ENCODE measurements at regions not wholly inside any gene's neighbourhood (a gene's known extent, or its start where the extent isn't known, plus 50 kb on each side); places are given as distances from the start of the nearest gene placed in this dataset.

- H2BK20ac ChIP-seq (ENCODE audit: low read depth, low read length, poor library complexity, severe bottlenecking), result no peak overlapping the region
- no peak overlapping the region for H2AFZ ChIP-seq (ENCODE audit: low read length)
- peaks cover 3% of the 10 kb centered on the region; the same call in 1 of the 2 replicates for H3K4me1 ChIP-seq (ENCODE audit: insufficient read depth, low read length)
- H3K14ac ChIP-seq (ENCODE audit: insufficient read depth, low read length), result no peak overlapping the region
- Mint-ChIP-seq H3K4me1 (peaks cover 18 to 27% of the 10 kb centered on the region in 2 experiments), H3K27me3 (ENCODE audit: low read depth) (no peaks in the 10 kb centered on the region), H3K9me3 (no peaks in the 10 kb centered on the region), H3K4me3 (no peak overlapping the region), H3K36me3 (ENCODE audit: insufficient read depth in 1 of 3, low read depth in 3 of 3) (no peaks in the 10 kb centered on the region; a peak in 1 of 7 replicates), H3K27ac (no peak overlapping the region)
- H4K91ac ChIP-seq (ENCODE audit: insufficient read length, low read depth, low read length), result no peak overlapping the region
- no peak overlapping the region for H3T11ph ChIP-seq (ENCODE audit: low read length)
- no peak overlapping the region for H2BK120ac ChIP-seq (ENCODE audit: low read depth, low read length, poor library complexity, severe bottlenecking)
- H3K18ac ChIP-seq (ENCODE audit: insufficient read length, low read depth, low read length), result no peak overlapping the region
- H3K79me2 ChIP-seq (ENCODE audit: insufficient read depth, low read length), result no peaks in the 10 kb centered on the region
- DNase-seq, result no peak
- H3K9me3 ChIP-seq (ENCODE audit: control insufficient read depth, low read depth, low read length), result no peaks in the 10 kb centered on the region
- no CpG with 5 or more reads among the region's 4 CpGs for WGBS (ENCODE audit: extremely low coverage, insufficient read length, low lambda C conversion rate)
- no peak overlapping the region for H4K5ac ChIP-seq (ENCODE audit: insufficient read length, low read depth, low read length)
- no peaks in the 10 kb centered on the region for H4K20me1 ChIP-seq (ENCODE audit: control insufficient read depth, insufficient read depth, insufficient read length)
- no peak overlapping the region for H3K56ac ChIP-seq (ENCODE audit: insufficient read length, low read depth, low read length)
- H2BK5ac ChIP-seq (ENCODE audit: insufficient read length, low read length), result no peak overlapping the region
- no peak for TF ChIP-seq CTCF (conservative IDR thresholded peaks at IDR 0.05)
- H3K4me2 ChIP-seq (ENCODE audit: insufficient read depth, insufficient read length, low read length), result no peak overlapping the region
- no peak overlapping the region for H4K8ac ChIP-seq (replicated peaks; ENCODE audit: insufficient read length, low read depth, low read length)
- no peak overlapping the region for H3K23ac ChIP-seq (ENCODE audit: insufficient read length, low read depth, low read length)
- H2BK15ac ChIP-seq (ENCODE audit: low read depth, low read length), result no peak overlapping the region
- H3K23me2 ChIP-seq (ENCODE audit: insufficient read length, low read depth, low read length, poor library complexity, severe bottlenecking), result no peaks in the 10 kb centered on the region
- H3K79me1 ChIP-seq (ENCODE audit: insufficient read depth, low read depth, low read length, poor library complexity, severe bottlenecking), result no peaks in the 10 kb centered on the region
- H2BK12ac ChIP-seq (ENCODE audit: insufficient read length, low read depth, low read length), result no peak overlapping the region
- no peak overlapping the region for H2AK5ac ChIP-seq (ENCODE audit: insufficient read length, low read length)
- H3K27ac ChIP-seq (ENCODE audit: insufficient read length, low read depth, low read length), result no peak overlapping the region
- H3K4ac ChIP-seq (ENCODE audit: low read depth, low read length), result no peak overlapping the region
- no peaks in the 10 kb centered on the region for H3K27me3 ChIP-seq (ENCODE audit: insufficient read depth, low read length)
- no peak overlapping the region for H3K9ac ChIP-seq (ENCODE audit: extremely low read depth, insufficient read length, low read length)
Measured at GRCh38 chr9:87381746-87382145, 115.9 kb upstream of the DAPK1 start.
